IPS-18c (cell line): ENCODE measurements at regions not wholly inside any gene's neighbourhood (a gene's known extent, or its start where the extent isn't known, plus 50 kb on each side); places are given as distances from the start of the nearest gene placed in this dataset.

Source experiments
- H3K4me3 ChIP-seq: 2 replicates; pipeline ENCODE4 v1.7.0; 2013; ENCODE audit warnings: low read depth, mild to moderate bottlenecking, low read length, moderate library complexity; ENCODE audit not compliant: insufficient read depth
- H3K9me3 ChIP-seq: one replicate; pipeline ENCODE4 v1.6.1; 2013; ENCODE audit warnings: mild to moderate bottlenecking, low read length, moderate library complexity; ENCODE audit not compliant: control insufficient read depth, insufficient read depth

DNA sequence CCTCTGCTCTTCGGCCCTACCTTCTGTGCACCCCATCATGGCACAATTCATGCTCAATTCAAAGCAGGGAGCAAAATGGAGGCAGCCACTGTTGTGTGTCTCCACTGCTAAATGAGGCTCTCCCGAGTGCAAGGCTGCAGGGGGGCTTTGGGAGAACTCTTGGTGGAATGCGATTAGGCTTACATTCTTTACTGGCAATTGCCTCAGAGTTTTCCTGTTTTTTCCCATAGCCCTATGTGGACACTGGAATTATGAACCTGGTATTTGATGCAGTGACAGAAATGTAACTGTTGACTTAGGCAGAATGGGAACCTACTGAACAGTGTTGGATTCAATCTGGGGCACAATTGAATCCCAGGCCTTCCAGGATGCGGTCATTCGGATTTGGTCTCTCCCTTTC lies 187.9 kb upstream of the GMDS start:
- no peak overlapping the region for H3K4me3 ChIP-seq

DNA sequence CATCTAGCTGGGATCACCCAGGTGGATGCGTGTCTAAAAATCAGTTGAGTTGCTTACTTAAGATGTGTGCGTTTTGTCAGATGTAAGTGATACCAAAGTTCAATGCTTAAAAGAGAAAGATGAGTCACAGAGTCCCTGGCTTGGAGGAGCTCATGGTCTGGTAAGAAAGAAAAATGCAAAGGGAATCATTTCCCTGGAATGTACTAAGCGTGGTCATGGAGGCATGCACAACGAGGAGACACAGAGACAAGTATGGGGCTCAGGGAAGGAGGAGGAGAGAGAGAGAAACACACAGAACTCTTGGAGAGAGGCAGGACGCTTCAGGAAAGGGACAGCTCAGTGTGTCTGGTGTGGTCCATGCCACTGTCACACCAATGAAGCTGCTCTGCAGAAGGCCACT lies 186.9 kb upstream of the GMDS start:
- no peaks in the 10 kb centered on the region for H3K9me3 ChIP-seq
- H3K4me3 ChIP-seq = no peak overlapping the region

More for the DNA sequence above, 187.9 kb upstream of the GMDS start:
- H3K9me3 ChIP-seq = no peaks in the 10 kb centered on the region

DNA sequence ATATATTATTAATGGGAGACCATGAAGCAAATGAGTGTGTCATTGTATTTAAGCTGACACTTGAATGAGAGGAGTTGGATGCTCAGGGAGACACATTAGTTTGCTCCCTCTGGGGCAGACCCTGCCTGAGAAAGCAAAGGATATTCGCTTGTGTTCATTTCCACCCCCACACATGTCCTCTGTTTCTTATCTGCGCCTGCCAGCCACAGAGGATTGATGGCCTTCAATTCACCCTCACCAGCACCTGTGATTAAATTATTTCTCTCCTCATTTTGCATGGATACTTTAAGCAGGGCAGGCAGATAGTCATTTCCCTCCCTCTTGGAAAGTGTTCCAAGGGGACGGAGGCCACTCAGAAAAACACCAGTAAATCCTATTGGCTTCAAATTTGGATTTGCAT lies 185.2 kb upstream of the GMDS start:
- Histone ChIP-seq H3K9me3 (no peaks in the 10 kb centered on the region), H3K4me3 (no peak overlapping the region)

DNA sequence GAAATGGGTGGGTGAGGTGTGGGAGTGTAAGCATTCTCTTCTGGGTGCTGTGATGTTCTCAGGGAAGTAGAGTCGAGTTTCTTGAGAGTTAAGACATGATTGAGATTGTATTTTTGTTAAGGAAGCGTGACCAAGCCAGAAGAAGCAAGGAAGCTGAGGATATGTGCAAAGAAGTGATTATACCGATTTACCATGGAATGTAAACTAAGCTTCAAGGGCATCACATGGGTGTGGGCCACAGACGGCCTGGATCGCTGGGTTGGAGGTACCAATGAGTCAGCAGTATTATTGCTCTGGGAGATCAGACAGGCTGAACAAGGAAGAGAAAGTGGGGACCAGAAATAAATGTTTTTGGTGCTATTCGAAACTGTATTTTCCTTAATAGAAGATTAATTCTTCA lies 184.1 kb upstream of the GMDS start:
- no peaks in the 10 kb centered on the region for H3K9me3 ChIP-seq
- no peak overlapping the region for H3K4me3 ChIP-seq

DNA sequence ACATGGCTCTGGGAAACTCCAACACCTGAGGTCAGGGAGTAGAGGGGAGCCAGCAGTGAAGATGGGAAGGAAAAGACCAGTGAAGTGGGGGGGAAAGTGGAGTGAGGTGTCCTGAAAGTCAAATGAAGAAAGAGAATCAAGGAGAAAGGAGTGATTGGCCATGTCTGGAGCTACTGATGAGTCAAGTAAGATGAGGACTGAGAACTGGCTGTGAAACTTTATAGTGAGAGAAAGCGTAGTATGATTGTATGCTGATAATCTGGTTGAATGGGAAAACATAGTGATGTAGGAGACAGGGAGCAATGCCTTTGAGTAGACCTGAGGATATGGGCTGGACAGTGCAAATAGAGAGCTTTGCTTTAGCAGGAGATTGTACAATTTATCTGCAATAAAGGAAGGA lies 183.6 kb upstream of the GMDS start:
- H3K4me3 ChIP-seq = no peak overlapping the region
- H3K9me3 ChIP-seq = no peaks in the 10 kb centered on the region

DNA sequence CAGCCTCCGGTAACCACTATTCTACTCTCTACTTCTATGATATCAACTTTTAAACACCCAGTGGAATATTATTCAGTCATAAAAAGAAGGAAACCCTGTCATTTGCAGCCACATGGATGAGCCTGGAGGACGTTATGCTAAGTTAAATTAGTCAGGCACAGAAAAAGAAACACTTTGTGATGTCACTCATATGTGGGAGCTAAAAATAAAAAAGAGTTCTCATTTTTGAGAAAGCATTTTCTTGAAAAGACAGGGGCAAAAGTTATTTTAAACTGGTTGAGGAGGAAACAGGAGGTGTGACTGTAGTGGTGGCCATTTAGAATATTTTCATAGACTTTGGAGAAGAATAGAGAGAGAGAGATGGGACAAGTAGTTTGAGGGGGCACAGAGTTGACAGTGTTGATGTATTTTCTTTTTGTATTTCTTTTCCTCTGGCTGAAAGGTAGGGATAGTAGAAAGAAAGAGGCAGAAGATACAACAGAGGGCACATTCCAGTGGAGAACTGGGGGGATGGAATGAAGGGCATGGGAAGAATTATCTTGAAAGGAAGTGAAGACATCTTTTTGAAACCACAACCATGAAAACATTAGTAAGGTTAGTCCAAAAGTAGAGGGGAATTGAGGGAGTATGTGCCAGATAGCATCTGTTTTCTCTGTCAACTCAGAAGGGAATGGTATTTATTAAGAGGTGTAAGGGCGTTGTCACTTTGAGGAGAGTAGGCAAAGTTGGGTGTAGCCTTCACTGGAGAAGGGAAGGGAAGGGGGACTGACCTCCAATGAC lies 181.3 kb upstream of the GMDS start:
- no peak overlapping the region for H3K4me3 ChIP-seq

DNA sequence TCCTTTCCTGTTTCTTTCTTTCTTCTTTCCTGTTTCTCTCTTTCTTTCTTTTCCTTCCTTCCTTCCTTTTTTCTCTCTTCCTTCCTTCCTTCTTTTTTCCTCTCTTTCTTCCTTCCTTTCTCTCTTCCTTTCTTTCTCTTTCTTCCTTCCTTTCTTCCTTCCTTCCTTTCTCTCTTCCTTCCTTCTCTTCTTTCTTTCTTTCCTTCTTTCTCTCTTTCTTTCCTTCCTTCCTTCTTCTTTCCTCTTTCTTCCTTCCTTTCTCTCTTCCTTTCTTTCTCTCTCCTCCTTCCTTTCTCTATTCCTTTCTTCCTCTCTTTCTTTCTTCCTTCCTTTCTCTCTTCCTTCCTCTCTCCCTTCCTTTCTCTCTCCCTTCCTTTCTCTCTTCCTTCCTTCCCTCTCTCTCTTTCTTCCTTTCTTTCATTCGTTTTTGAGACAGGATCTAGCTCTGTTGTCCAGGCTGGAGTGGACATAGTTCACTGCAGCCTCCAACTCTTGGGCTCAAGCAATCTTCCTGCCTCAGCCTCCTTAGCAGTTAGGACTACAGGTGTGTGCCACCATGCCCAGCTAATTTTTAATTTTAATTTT lies 170.8 kb upstream of the GMDS start:
- Histone ChIP-seq H3K9me3 (no peaks in the 10 kb centered on the region), H3K4me3 (no peak overlapping the region)

More for the DNA sequence above, 181.3 kb upstream of the GMDS start:
- H3K9me3 ChIP-seq = no peaks in the 10 kb centered on the region

DNA sequence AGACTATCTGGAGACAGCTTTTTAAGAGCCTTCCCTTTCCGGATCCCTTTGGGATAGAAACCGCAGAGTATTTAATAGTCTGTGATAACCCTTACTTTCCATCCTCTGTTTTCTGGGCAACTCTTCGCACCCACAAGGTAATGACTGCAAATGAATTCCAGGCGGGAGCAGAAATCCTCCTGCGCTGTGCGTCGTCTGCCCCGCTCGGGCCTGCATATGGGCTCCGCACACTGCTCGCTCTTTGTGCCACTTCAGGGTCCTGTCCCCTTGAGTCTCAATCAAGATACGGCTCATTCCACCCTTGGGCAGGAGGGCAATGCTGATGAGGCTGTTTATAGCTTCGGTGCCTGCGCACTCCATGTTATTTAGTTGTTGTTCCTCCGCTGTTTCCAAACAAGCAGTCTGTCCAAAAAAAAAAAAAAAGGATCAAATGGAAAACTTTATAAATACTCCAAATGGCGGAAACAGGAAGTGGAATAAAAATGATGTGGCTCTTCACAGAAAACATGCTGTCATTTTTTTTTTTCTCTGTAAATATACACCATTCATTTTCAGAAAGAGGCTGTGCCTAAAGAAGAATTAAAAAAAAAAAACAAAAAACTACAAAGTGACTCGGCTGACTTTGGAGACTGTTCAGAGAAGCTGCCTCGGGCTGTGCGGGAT lies 169.6 kb upstream of the GMDS start:
- Histone ChIP-seq H3K4me3 (no peak overlapping the region), H3K9me3 (no peaks in the 10 kb centered on the region)

DNA sequence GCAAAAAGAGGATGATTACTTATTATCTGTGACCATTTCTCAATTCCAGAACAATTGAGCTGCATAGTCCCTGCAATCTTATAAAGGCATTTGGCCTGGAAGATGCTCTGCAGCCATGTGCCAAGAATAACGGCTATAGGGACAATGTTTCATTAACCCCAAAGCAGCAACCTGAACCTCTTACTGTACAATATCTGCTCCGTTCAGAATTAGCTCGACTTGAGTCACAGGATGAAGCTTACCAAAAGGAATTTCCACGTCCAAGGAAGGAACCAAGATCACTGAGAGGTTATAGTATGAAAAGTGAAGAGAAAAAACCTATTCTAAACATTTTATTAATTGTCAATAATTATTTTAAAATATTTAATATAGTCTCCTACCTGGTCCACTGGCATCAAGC lies 167.3 kb upstream of the GMDS start:
- no peak overlapping the region for H3K4me3 ChIP-seq

DNA sequence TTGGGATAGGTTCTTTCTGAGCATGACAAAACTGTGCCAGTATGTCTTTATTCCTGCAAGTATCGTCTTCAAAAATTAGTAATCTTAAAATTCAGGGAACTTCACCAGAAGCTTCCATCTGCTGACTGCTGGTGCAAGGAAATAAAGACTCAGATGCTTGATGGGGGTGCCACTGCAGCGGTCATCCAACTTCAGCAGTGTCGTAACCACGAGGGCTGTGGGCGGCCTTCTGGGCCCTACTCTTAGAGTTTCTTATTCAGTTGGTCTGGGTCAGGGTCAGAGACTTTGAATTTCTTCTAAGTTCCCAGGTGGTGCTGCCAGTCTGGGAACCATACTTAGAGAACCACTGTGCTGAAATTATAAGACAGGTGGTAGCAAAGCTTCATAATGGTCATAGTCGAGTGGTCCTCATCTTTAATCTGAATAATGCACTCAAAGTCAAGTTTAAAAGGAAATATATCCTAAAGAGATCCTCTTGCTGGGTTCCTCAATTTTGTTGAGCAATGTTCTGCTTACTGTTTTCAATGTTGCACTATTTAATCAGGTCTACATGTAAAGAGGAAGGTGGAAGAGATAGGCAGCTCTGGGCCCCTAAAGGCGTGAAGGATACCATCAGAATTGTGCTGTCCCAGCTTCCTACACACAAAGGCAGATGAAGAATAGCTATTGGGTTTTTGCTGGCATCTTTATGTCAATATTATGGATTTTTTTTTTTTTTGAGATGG lies 165.4 kb upstream of the GMDS start:
- H3K9me3 ChIP-seq = no peaks in the 10 kb centered on the region
- no peak overlapping the region for H3K4me3 ChIP-seq

More for the DNA sequence above, 167.3 kb upstream of the GMDS start:
- H3K9me3 ChIP-seq = no peaks in the 10 kb centered on the region

DNA sequence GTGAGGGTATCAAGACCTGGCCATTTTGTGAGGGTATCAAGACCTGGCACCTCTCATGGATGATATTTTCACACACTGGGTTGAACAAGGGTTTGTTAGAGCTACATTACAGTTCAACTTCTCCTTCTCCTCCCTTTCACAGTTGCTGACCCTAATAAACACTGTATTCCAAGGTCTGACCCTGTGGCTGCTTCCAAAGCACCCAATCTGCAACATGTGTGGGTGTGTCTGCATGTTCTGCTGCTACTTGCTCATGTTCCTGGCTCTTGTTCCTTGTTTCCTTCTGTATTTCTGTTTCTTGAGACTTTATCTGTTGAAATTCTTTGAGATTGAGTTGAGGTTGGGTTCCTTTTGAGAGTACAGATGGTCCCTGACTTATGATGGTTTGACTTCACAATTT lies 162.1 kb upstream of the GMDS start:
- H3K9me3 ChIP-seq = no peaks in the 10 kb centered on the region
- no peak overlapping the region for H3K4me3 ChIP-seq

DNA sequence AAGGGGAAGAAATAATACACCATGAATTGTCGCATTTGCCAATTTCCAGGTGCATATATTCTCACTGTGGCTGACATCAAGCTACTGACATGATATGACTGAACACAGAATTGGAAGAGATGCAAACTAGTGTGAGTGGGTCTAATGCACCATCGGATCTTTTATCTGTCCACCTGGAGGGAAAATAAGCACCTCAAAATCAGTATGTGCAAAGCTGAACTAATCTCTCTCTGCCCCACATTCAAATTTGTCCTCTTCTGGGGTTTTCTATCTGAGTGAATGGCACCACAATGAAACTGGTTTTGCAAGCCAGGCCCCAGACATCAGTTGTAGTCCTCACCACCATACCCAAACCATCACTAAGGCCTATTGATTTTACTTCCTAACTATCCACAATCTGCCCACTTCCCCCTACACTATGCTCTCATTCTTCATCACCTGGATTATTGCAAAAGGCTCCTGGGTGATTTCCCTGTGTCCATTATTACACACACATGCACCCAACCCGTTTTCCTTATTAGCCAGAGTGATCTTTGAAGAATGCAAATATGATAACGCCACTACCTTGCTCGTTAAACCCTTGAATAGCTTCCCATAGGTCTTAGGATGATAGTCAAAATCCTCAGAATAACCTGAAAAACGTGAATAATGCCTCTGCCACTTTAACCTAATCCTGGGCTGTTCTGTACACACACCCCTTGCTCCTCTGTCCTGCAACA lies 159.0 kb upstream of the GMDS start:
- Histone ChIP-seq H3K4me3 (no peak overlapping the region), H3K9me3 (no peaks in the 10 kb centered on the region)

DNA sequence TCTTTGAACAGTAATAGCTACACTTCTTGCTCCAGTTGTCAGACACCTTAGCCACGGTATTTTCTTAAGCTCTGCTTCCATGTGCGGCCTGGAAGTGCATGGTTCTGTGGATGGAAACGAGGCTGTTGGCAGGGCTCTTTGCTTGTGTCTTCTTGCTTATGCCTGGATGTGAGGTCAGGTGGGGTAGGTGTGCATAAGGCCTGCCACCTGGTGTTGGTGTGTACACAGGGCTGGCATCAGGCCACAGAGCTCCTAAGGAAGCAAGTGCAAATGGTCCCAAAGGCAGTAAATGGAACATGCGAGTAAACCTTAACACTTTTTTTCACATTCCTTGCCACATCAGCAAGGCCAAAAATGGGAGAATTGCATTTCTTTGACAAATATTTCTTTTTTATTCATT lies 158.1 kb upstream of the GMDS start:
- Histone ChIP-seq H3K9me3 (no peaks in the 10 kb centered on the region), H3K4me3 (no peak overlapping the region)

DNA sequence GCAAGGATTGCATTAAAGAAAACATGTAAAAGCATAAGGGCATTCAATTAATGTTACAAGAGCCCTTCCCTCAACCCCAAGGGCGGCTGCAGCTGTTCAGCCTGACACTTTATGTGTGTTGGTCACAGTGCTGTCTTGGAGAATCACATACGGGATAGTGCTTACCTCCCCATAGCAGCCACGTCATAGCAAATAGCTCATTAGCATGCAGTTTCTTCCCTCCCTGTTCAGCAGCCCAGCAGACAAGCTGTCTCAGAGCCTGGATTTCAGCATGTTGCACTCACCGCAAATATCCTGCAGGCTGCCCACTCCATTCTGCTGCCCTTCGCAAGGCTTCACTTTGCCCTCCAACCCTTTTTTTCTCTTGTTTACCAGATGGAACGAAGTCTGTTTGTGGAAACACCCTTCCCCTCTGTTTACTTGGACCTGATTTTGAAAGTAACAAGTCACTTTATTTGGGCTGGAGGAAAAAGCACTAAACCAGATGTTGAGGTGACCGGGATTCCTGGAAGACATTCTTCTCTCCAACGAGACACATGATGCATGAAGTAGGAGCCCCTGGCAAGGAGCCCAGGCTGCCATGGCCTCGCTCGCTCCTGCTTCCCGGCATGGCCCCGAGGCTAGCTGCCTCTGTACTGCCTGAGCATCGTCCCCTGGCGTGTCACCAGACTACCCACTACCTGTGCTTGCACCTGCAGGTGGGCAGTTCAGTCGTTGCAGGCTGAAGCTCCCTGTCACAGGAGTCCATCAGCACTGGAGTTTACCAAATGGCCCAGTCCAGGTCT lies 151.6 kb upstream of the GMDS start:
- H3K4me3 ChIP-seq = no peak overlapping the region
- no peaks in the 10 kb centered on the region for H3K9me3 ChIP-seq

DNA sequence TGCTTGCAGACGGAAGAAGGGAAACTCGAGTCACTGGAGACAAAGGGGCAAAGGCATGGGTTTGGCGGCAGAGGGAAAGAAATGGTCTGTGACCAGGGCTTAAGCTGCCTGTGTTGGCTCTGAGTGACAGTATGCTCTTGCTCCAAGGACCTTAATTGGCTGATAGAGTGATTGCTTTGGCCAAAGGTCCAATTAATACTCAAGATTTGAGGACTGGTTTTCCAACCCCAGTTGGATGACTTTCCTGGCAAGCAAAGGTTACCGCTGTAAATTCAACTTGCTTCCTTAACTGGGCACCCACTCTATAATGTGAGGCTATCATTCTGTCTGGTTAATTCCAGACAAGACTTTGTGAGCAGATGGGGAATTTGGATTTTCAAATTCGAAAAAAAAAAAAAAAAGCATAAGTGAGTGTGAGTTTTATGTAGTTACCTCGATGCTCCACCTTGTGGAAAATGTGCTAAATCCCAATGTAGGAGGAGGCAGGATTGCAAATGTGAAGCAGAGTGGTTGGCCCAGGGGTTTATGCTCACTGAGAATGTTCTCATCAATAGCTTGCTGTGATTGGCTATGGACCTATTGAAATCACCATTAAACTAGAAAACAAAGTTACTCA lies 150.7 kb upstream of the GMDS start:
- Histone ChIP-seq H3K4me3 (no peak overlapping the region), H3K9me3 (no peaks in the 10 kb centered on the region)
